Upper lobe of left lung (tissue), 4 donors: ENCODE measurements at regions not wholly inside any gene's neighbourhood (a gene's known extent, or its start where the extent isn't known, plus 50 kb on each side); places are given as distances from the start of the nearest gene placed in this dataset.

Experiments
- CTCF ChIP-seq, 6 experiments: fragments of 450-650 bp in 4 of 6; fragments of 200-600 bp in 2 of 6; sonication (generic) in 2 of 6; IDR thresholded peaks; one replicate each; pipeline ENCODE4 v1.5.1; 2016 to 2019; ENCODE audit warnings: antibody characterized with exemption in 6 of 6
- EP300 ChIP-seq, 4 donors: sonication (generic); formaldehyde crosslinking; IDR thresholded peaks; one replicate each; pipeline ENCODE4 v1.5.1; 2017; ENCODE audit warnings: antibody characterized with exemption in 4 of 4, control low read depth in 2 of 4
- POLR2A ChIP-seq, 4 donors: fragments of 450-650 bp; IDR thresholded peaks; one replicate each; pipeline ENCODE4 v1.5.1; 2016 to 2017; ENCODE audit warnings: antibody characterized with exemption in 4 of 4, mild to moderate bottlenecking in 2 of 4
- POLR2AphosphoS5 ChIP-seq, 2 donors: sonication (generic); formaldehyde crosslinking; IDR thresholded peaks; one replicate each; pipeline ENCODE4 v1.5.1; 2017; ENCODE audit warnings: antibody characterized with exemption in 2 of 2

- TF ChIP-seq POLR2AphosphoS5 (IDR thresholded peaks at IDR 0.05) (no peak), POLR2A (IDR thresholded peaks at IDR 0.05) (no peak), CTCF (IDR thresholded peaks at IDR 0.05) (no peak), EP300 (IDR thresholded peaks at IDR 0.05) (no peak)
Observed at GRCh38 chr16:9594946-9595345, 503.5 kb downstream of the HAPSTR1 start.
